ENCODE measurements at regions not wholly inside any gene's neighbourhood (a gene's known extent, or its start where the extent isn't known, plus 50 kb on each side); places are given as distances from the start of the nearest gene placed in this dataset.
"Not testable (repeated sequence)": the region's sequence is repeated elsewhere in the genome, so short reads cannot be mapped to it uniquely, and the experiment has no call there.

DNA sequence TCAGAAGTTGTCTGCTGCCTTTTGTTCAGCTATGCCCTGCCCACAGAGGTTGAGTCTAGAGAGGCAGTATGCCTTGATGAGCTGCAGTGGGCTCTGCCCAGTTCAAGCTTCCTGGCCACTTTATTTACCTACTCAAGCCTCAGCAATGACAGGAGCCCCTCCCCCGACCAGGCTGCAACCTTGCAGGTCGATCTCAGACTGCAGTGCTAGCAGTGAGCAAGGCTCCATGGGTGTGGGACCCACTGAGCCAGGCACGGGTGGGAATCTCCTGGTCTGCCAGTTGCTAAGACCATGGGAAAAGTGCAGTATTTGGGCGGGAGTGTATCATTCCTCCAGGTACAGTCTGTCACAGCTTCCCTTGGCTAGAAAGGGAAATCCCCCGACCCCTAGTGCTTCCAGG, 1554.8 kb downstream of the PCDH9 start:
- not testable (repeated sequence) for TF ChIP-seq POLR2A (IDR thresholded peaks at IDR 0.05)
- TF ChIP-seq, protein P1, sequence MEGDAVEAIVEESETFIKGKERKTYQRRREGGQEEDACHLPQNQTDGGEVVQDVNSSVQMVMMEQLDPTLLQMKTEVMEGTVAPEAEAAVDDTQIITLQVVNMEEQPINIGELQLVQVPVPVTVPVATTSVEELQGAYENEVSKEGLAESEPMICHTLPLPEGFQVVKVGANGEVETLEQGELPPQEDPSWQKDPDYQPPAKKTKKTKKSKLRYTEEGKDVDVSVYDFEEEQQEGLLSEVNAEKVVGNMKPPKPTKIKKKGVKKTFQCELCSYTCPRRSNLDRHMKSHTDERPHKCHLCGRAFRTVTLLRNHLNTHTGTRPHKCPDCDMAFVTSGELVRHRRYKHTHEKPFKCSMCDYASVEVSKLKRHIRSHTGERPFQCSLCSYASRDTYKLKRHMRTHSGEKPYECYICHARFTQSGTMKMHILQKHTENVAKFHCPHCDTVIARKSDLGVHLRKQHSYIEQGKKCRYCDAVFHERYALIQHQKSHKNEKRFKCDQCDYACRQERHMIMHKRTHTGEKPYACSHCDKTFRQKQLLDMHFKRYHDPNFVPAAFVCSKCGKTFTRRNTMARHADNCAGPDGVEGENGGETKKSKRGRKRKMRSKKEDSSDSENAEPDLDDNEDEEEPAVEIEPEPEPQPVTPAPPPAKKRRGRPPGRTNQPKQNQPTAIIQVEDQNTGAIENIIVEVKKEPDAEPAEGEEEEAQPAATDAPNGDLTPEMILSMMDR (IDR thresholded peaks at IDR 0.05) = not testable (repeated sequence)
